ENCODE measurements at regions not wholly inside any gene's neighbourhood (a gene's known extent, or its start where the extent isn't known, plus 50 kb on each side); places are given as distances from the start of the nearest gene placed in this dataset.
A peak's percentile ranks its signal among the peaks of the same experiment; 100 is the strongest.

DNA sequence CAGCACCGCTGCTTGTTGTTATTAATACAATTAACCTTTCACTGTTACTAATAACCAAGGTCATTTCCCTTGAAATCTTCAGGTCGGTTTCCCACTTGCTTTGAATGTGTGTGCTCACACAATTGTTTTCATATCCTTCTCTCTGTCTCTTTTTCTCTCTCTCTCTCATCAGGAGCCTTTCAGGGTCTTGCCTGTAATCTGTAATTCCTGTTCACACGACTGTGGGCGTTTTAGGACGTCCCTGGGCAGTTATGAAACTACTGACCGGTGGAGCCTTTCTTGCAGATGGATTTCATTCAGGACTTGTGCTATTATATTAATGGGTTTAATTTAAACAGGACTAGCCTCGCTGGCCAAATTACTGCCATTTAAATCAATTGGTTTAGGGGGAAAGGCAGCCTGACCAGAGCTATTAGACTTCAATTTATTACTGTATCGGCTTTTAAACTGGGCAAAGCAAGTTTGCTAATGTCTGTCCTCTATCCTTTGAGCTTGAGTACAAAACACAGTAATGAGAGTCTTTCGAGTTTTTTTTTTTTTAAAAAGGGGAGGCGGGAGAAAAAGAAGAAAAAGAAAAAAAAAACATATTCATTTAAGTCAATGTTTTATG is 316.0 kb upstream of the TLE4 start:
- DNase-seq (ENCODE audit: low read depth): no peak
- POLR2A ChIA-PET: no interaction called here

DNA sequence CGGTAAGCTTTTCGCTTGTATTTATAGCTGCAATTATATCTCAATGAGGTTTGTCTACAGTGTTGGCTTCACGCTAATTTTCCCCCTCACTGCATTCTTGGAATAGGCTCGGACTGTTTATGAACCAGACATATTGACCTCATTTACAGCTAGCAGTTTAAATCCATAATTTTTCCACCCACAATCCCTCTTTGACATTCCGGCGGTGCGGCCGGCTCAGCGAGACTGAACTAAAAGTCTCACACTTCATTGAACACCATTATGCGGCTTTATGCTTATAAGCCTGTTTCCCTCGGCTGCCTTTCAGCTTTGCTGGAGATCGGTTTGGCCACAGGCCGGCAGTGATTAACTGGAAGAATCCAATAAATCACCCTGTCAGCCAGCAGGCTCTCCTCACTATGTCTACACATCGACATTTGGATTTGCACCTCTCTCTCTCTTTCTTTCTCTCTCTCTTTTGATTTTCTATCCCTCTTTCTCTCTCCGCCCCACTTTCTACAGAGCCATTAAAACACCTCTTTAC is 315.0 kb upstream of the TLE4 start:
- DNase-seq (ENCODE audit: low read depth): no peak
- no peaks in the 10 kb centered on the region for H3K36me3 ChIP-seq (ENCODE audit: control insufficient read depth, insufficient read depth, low read length)
- peak overlapping the region; percentile 3; the same call in 1 of the 2 replicates for H3K4me3 ChIP-seq (ENCODE audit: low read depth, low read length)
- ChIA-PET CTCF (interaction anchor here (1.0 kb wide), 1 partner anchor 127 kb away, joined by 4 read pairs; no protein-coding TSS in a partner anchor), POLR2A (no interaction called here)
- no peaks in the 10 kb centered on the region for H3K27me3 ChIP-seq (ENCODE audit: control insufficient read depth, insufficient read depth, low read length)
- TF ChIP-seq, protein P1, sequence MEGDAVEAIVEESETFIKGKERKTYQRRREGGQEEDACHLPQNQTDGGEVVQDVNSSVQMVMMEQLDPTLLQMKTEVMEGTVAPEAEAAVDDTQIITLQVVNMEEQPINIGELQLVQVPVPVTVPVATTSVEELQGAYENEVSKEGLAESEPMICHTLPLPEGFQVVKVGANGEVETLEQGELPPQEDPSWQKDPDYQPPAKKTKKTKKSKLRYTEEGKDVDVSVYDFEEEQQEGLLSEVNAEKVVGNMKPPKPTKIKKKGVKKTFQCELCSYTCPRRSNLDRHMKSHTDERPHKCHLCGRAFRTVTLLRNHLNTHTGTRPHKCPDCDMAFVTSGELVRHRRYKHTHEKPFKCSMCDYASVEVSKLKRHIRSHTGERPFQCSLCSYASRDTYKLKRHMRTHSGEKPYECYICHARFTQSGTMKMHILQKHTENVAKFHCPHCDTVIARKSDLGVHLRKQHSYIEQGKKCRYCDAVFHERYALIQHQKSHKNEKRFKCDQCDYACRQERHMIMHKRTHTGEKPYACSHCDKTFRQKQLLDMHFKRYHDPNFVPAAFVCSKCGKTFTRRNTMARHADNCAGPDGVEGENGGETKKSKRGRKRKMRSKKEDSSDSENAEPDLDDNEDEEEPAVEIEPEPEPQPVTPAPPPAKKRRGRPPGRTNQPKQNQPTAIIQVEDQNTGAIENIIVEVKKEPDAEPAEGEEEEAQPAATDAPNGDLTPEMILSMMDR (IDR thresholded peaks at IDR 0.05; ENCODE audit: insufficient read depth, low read depth, low read length): no peak

More for the DNA sequence above, 316.0 kb upstream of the TLE4 start:
- TF ChIP-seq, protein P1 (IDR thresholded peaks at IDR 0.05; ENCODE audit: insufficient read depth, low read depth, low read length): no peak
- CTCF ChIA-PET: interaction anchor here (1.1 to 1.2 kb wide), 2 partner anchors 13 to 20 kb away, joined by 3 read pairs; no protein-coding TSS in a partner anchor
- Histone ChIP-seq H3K4me3 (ENCODE audit: low read depth, low read length) (no peak overlapping the region), H3K27me3 (ENCODE audit: control insufficient read depth, insufficient read depth, low read length) (no peaks in the 10 kb centered on the region), H3K36me3 (ENCODE audit: control insufficient read depth, insufficient read depth, low read length) (no peaks in the 10 kb centered on the region)

DNA sequence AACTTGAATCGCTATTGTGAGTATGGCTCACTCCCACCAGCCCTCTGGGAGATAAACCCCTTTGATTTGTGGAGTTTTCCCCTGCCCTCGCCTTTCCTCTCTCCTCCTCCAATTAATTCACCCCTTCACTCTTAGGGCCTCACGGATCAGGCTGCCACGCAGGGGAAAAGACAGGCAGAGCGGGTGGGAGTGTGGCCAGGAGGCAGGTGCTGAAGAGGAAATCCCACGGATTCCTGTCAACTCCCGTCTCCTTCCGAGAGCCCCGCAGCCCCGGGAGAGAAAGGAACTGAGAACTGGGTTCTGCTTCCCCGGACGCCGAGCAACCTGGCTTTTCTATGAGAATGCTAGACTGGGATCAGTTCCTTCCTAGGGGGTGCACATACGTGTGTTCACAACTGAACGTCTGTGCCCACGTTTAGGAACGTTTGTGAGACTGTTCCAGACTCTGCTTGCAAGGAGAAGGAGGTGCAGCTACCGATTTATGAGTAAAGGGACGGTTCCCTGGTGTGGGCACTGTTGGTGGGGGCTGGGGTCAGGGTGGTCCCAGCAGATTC is 314.5 kb upstream of the TLE4 start:
- H3K4me3 ChIP-seq (ENCODE audit: low read depth, low read length): no peak overlapping the region
- TF ChIP-seq, protein P1 (IDR thresholded peaks at IDR 0.05; ENCODE audit: insufficient read depth, low read depth, low read length): no peak
- ChIA-PET CTCF (interaction anchor here (1.0 kb wide), 1 partner anchor 127 kb away, joined by 4 read pairs; no protein-coding TSS in a partner anchor), POLR2A (no interaction called here)
- no peak for DNase-seq (ENCODE audit: low read depth)
- H3K36me3 ChIP-seq (ENCODE audit: control insufficient read depth, insufficient read depth, low read length): no peaks in the 10 kb centered on the region
- H3K27me3 ChIP-seq (ENCODE audit: control insufficient read depth, insufficient read depth, low read length): no peaks in the 10 kb centered on the region

DNA sequence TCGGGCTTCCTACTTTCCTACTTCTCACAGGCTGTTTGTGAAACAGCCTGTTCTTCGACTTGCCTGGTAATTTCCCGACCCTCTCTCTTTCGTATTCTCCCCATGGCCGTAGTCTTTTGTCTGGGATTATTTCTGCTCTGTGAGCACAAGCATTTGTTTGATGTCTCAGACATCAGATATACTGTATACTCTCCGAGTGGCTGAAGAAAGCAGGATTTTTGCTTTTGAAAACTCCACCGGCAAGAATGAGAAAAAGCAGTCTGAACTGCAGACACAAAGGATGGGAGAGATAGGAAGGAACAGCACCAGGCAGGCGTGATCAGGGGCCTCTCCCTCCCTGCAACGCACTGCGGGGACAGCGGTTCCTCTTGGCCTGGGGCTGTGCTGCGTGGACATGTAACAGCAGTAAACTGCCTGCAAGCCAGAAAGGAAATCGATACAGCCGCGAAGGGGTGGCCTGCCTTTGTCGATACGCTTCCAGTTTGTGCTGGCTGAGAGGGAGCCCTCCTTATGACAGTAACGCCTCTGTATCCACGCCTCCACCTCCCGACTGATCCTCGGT is 313.9 kb upstream of the TLE4 start:
- Histone ChIP-seq H3K36me3 (ENCODE audit: control insufficient read depth, insufficient read depth, low read length) (no peaks in the 10 kb centered on the region), H3K27me3 (ENCODE audit: control insufficient read depth, insufficient read depth, low read length) (no peaks in the 10 kb centered on the region), H3K4me3 (ENCODE audit: low read depth, low read length) (no peak overlapping the region)
- DNase-seq (ENCODE audit: low read depth): no peak
- POLR2A ChIA-PET: no interaction called here
- CTCF ChIA-PET: no interaction called here
- TF ChIP-seq, protein P1 (IDR thresholded peaks at IDR 0.05; ENCODE audit: insufficient read depth, low read depth, low read length): no peak

DNA sequence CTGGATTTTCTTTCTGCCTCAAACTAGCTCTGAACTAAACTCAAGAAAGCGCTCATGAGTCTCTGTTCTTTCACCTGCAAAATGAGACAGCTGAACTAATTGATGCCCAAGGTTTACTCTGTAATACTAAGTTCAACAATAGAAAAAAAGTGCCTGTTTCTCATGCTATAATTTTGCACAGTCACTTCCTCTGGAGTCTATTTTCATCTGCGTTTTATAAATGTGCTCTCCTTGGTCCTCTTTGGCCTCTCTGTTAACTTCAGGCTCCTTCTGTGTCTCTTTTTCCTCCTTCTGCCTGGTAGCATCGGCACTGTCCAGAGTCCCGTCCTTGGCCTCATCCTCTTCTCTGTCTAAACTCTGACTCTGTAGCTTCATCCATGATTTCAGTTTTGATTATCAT is 311.9 kb upstream of the TLE4 start:
- no peak overlapping the region for H3K4me3 ChIP-seq (ENCODE audit: low read depth, low read length)
- no peaks in the 10 kb centered on the region for H3K36me3 ChIP-seq (ENCODE audit: control insufficient read depth, insufficient read depth, low read length)
- no peaks in the 10 kb centered on the region for H3K27me3 ChIP-seq (ENCODE audit: control insufficient read depth, insufficient read depth, low read length)
- TF ChIP-seq, protein P1 (IDR thresholded peaks at IDR 0.05; ENCODE audit: insufficient read depth, low read depth, low read length): no peak
- POLR2A ChIA-PET: no interaction called here
- no peak for DNase-seq (ENCODE audit: low read depth)
- CTCF ChIA-PET: no interaction called here

Measured in BJ (cell line).